ENCODE measurements at regions not wholly inside any gene's neighbourhood (a gene's known extent, or its start where the extent isn't known, plus 50 kb on each side); places are given as distances from the start of the nearest gene placed in this dataset.

DNA sequence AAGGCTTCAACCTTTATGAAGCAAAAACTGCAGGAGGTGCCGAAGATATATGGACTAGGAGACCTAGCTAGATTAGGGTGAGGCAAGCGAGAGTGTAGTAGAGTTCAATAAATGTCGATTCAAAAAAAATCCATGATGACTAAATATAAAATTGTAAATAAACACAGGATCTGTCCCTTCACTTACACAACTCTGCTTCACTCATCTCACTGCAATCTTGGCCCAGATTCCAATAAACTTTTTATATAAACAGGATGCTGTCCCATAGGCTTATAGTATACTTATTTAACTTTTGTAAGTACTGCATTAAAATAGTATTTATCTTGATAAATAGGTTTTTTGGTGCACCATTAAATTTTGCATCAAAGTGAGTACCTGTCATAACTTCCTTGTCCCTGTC is 648.4 kb upstream of the NRSN1 start:
- no peaks in the 10 kb centered on the region for H3K4me1 ChIP-seq (ENCODE audit: control insufficient read depth in 1 of 2, insufficient read depth in 2 of 2, low read length in 2 of 2)
- intact Hi-C loops (cut with DNase I), result no loop called here
- peaks cover 0 to 3% of the 10 kb centered on the region in 2 donors for H3K27me3 ChIP-seq (ENCODE audit: control insufficient read depth in 1 of 2, insufficient read depth in 2 of 2, low read length in 1 of 2)
- H3K27ac ChIP-seq (ENCODE audit: low read depth in 1 of 2, low read length in 2 of 2), result no peak overlapping the region
- H3K4me3 ChIP-seq (ENCODE audit: low read length in 2 of 2), result no peak overlapping the region
- DNase-seq (no peak), ATAC-seq (ENCODE audit: low FRiP score) (no peak)
- H3K9me3 ChIP-seq (ENCODE audit: control insufficient read depth, low read length), result no peaks in the 10 kb centered on the region
- no peaks in the 10 kb centered on the region for H3K36me3 ChIP-seq (ENCODE audit: control insufficient read depth in 1 of 2, insufficient read depth in 2 of 2, low read length in 1 of 2)
- 94 to 95% methylated on average over 3 of the region's 3 CpGs for WGBS, 2 donors

DNA sequence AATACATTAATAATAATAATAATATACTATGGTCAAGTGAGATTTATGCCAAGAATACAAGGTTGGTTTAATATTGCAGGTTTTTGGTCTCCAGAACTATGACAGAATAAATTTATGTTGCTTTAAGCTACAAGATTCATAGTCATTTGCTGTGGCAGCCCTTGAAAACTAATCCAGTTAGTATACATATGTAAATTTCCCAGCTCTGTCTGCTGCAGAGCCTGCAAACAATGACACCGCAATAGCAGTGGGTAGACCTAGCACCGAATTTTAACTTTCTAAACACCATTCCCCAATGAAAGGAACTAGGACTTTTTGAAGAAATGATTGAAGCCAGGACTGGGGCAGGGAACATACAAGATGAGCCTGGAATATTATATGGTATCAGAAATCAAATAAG is 647.7 kb upstream of the NRSN1 start:
- no peaks in the 10 kb centered on the region for H3K4me1 ChIP-seq (ENCODE audit: control insufficient read depth in 1 of 2, insufficient read depth in 2 of 2, low read length in 2 of 2)
- H3K4me3 ChIP-seq (ENCODE audit: low read length in 2 of 2), result no peak overlapping the region
- H3K27ac ChIP-seq (ENCODE audit: low read depth in 1 of 2, low read length in 2 of 2), result no peak overlapping the region
- H3K27me3 ChIP-seq (ENCODE audit: control insufficient read depth in 1 of 2, insufficient read depth in 2 of 2, low read length in 1 of 2), result peaks cover 0 to 3% of the 10 kb centered on the region in 2 donors
- H3K9me3 ChIP-seq (ENCODE audit: control insufficient read depth, low read length), result no peaks in the 10 kb centered on the region
- no peak for ATAC-seq (ENCODE audit: low FRiP score)
- WGBS, 2 donors, result 61 to 75% methylated on average over 2 of the region's 2 CpGs
- DNase-seq, result no peak
- intact Hi-C loops (cut with DNase I), result no loop called here
- H3K36me3 ChIP-seq (ENCODE audit: control insufficient read depth in 1 of 2, insufficient read depth in 2 of 2, low read length in 1 of 2), result no peaks in the 10 kb centered on the region

DNA sequence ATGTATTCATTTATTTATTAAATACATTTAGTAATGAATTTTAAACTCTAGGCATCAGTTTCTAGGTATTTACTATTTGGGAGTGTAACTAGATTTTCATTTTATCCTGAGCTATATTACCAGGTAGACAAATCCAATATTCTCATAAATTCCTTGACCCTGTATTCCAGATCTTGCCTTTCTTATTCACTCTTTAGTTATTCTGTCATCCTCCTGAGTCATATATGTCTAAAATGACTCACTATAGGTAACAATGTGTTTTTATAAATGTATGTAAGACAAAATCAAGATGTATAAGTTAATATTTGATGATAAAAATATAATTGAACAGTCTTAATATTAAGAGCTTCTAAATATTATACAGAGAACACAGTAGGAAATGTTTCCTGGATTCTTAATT is 642.1 kb upstream of the NRSN1 start:
- Histone ChIP-seq H3K36me3 (ENCODE audit: control insufficient read depth in 1 of 2, insufficient read depth in 2 of 2, low read length in 1 of 2) (no peaks in the 10 kb centered on the region), H3K27me3 (ENCODE audit: control insufficient read depth in 1 of 2, insufficient read depth in 2 of 2, low read length in 1 of 2) (peaks cover 0 to 2% of the 10 kb centered on the region in 2 donors), H3K27ac (ENCODE audit: low read depth in 1 of 2, low read length in 2 of 2) (no peak overlapping the region), H3K9me3 (ENCODE audit: control insufficient read depth, low read length) (no peaks in the 10 kb centered on the region), H3K4me1 (ENCODE audit: control insufficient read depth in 1 of 2, insufficient read depth in 2 of 2, low read length in 2 of 2) (no peaks in the 10 kb centered on the region), H3K4me3 (ENCODE audit: low read length in 2 of 2) (no peak overlapping the region)
- DNase-seq (no peak), ATAC-seq (ENCODE audit: low FRiP score) (no peak)
- intact Hi-C loops (cut with DNase I), result no loop called here

DNA sequence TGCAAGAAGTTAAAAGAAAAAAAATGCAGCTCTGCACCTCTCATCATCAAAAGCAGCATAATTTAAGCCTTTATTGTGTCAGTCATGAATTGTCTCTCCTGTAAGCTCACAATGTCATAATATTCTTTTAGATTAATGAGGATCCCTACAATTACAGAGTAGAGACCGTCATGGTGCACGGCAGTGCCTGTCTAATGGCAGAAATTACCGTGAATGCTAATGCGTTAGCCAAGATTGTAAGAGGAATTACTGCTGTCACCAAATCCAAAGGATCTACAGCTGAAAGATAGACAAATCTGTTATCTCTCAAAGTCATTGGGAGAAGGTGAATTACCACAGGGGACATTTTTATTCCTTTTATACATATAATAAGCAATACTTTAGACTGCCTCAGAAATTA is 631.6 kb upstream of the NRSN1 start:
- DNase-seq, result no peak
- H3K27ac ChIP-seq (ENCODE audit: low read depth in 1 of 2, low read length in 2 of 2), result no peak overlapping the region
- no peak for ATAC-seq (ENCODE audit: low FRiP score)
- H3K36me3 ChIP-seq (ENCODE audit: control insufficient read depth in 1 of 2, insufficient read depth in 2 of 2, low read length in 1 of 2), result no peaks in the 10 kb centered on the region
- no peaks in the 10 kb centered on the region for H3K27me3 ChIP-seq (ENCODE audit: control insufficient read depth in 1 of 2, insufficient read depth in 2 of 2, low read length in 1 of 2)
- no peaks in the 10 kb centered on the region for H3K9me3 ChIP-seq (ENCODE audit: control insufficient read depth, low read length)
- intact Hi-C loops (cut with DNase I), result no loop called here
- no peaks in the 10 kb centered on the region for H3K4me1 ChIP-seq (ENCODE audit: control insufficient read depth in 1 of 2, insufficient read depth in 2 of 2, low read length in 2 of 2)
- WGBS, 2 donors, result 89 to 94% methylated on average over 4 of the region's 4 CpGs
- no peak overlapping the region for H3K4me3 ChIP-seq (ENCODE audit: low read length in 2 of 2)

DNA sequence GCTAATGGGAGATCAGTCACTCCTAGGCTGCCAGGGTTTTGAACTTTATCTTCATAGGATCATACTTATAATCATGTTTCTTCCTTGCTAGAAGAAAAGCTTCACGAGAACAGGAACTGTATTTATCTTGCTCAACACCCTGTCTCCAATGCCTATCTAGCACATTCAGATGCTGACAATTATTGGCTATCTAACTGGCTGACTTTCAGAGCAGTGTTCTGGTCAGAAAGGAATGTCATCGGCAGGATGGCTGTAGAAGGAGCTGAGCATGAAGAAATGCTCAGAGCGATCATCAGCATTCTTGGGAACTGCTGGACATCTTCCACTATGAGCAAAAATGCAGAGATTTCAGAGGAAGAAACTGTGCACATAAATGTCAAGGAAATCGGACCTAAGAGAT is 628.0 kb upstream of the NRSN1 start:
- DNase-seq (no peak), ATAC-seq (ENCODE audit: low FRiP score) (no peak)
- WGBS, 2 donors, result 29 to 31% methylated on average over 4 of the region's 4 CpGs
- Histone ChIP-seq H3K36me3 (ENCODE audit: control insufficient read depth in 1 of 2, insufficient read depth in 2 of 2, low read length in 1 of 2) (no peaks in the 10 kb centered on the region), H3K4me1 (ENCODE audit: control insufficient read depth in 1 of 2, insufficient read depth in 2 of 2, low read length in 2 of 2) (no peaks in the 10 kb centered on the region), H3K27ac (ENCODE audit: low read depth in 1 of 2, low read length in 2 of 2) (no peak overlapping the region), H3K9me3 (ENCODE audit: control insufficient read depth, low read length) (no peaks in the 10 kb centered on the region), H3K27me3 (ENCODE audit: control insufficient read depth in 1 of 2, insufficient read depth in 2 of 2, low read length in 1 of 2) (no peaks in the 10 kb centered on the region), H3K4me3 (ENCODE audit: low read length in 2 of 2) (no peak overlapping the region)
- intact Hi-C loops (cut with DNase I), result no loop called here

DNA sequence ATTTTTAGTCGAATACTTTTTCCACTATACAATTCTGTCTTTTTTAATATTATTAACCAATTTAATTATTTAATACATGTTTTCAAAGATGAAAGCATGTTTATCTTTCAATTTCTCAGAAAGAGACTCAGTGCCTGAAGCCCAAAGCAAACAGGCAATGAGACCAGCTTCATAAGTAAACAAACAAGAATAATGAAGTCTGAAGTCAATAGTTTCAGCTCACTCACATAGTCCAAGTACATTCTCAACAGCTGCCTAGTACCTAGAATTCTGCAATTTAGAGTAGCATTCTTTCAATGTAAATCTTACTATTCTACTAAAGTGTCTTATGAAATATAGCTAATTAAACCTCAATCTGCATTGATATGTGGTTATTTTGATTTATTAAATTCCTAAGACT is 626.5 kb upstream of the NRSN1 start:
- WGBS, 2 donors, result 83 to 86% methylated on average over 1 of the region's 1 CpG
- Histone ChIP-seq H3K27me3 (ENCODE audit: control insufficient read depth in 1 of 2, insufficient read depth in 2 of 2, low read length in 1 of 2) (no peaks in the 10 kb centered on the region), H3K9me3 (ENCODE audit: control insufficient read depth, low read length) (no peaks in the 10 kb centered on the region), H3K4me3 (ENCODE audit: low read length in 2 of 2) (no peak overlapping the region), H3K27ac (ENCODE audit: low read depth in 1 of 2, low read length in 2 of 2) (no peak overlapping the region), H3K36me3 (ENCODE audit: control insufficient read depth in 1 of 2, insufficient read depth in 2 of 2, low read length in 1 of 2) (no peaks in the 10 kb centered on the region), H3K4me1 (ENCODE audit: control insufficient read depth in 1 of 2, insufficient read depth in 2 of 2, low read length in 2 of 2) (no peaks in the 10 kb centered on the region)
- DNase-seq (no peak), ATAC-seq (ENCODE audit: low FRiP score) (no peak)
- intact Hi-C loops (cut with DNase I), result no loop called here

DNA sequence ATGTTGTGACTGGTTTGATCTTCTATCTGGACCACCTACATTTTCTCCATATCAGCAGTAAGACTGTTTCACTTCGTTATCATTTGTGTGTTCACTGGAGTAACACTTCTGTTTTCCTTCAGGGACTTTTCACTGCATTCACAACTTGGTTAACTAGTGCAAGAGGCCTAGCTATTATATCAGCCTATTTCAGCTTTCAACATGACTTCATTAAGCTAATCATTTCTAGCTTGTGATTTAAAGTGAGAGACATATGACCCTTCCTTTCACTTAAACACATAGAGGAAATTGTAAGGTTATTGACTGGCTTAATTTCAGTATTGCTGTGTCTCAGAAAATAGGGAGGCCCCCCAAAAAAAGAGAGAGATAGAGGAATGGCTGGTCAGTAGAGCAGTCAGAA is 622.8 kb upstream of the NRSN1 start:
- Histone ChIP-seq H3K4me3 (ENCODE audit: low read length in 2 of 2) (no peak overlapping the region), H3K27ac (ENCODE audit: low read depth in 1 of 2, low read length in 2 of 2) (no peak overlapping the region), H3K9me3 (ENCODE audit: control insufficient read depth, low read length) (no peaks in the 10 kb centered on the region), H3K4me1 (ENCODE audit: control insufficient read depth in 1 of 2, insufficient read depth in 2 of 2, low read length in 2 of 2) (no peaks in the 10 kb centered on the region), H3K36me3 (ENCODE audit: control insufficient read depth in 1 of 2, insufficient read depth in 2 of 2, low read length in 1 of 2) (no peaks in the 10 kb centered on the region), H3K27me3 (ENCODE audit: control insufficient read depth in 1 of 2, insufficient read depth in 2 of 2, low read length in 1 of 2) (no peaks in the 10 kb centered on the region)
- DNase-seq (no peak), ATAC-seq (ENCODE audit: low FRiP score) (no peak)
- intact Hi-C loops (cut with DNase I), result no loop called here
- WGBS, 2 donors, result 69 to 84% methylated on average over 1 of the region's 1 CpG

DNA sequence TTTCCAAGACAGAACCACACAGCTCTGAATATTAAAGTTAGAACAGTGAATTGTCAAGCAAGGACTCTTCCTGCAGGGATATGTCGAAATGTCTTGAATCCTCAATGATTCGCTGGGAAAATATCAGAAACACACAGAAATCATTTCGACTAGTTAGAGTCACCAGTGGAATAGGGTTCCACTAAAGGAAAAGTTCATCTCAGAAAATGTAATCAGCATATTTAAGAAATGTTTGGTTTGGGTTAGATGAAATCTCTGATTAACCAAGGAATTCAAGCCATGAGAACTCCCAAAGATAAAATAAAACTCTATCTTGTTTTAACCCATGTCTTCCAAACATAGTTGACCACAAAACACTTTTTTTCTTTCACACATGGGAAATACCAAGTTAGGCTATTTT is 621.0 kb upstream of the NRSN1 start:
- intact Hi-C loops (cut with DNase I), result no loop called here

DNA sequence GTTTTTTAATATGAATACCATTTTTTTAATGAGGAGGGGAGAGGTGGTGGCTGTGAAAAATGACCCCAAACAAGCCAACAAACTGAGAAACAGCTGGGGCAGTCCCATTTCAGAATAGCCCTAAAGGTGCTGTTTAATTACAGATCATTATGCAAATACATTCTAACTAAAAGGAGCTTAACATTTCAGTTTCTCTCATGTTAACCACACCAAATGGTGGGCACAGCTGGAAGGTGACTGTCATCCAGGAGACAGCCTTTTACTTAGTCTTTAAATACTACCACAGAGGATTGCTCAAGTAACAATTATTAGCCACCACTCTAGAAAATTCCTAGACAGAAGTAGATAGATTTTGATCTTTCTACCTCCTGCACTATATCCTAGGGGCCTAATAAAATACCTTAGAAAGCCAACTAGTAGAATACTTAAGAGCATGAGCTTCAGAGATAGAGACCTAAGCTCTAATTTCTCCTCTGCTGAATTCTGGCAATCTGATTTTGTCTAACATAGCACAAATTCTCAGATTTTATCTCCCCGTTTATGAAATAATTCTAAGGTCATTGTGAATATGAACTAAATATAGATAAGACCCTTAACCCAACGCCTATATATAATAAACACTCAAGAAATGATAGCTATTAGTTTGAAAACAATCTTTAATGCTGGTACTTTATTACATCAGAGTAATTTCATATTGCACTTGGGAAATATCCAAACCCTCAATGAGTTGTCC is 615.1 kb upstream of the NRSN1 start:
- H3K4me3 ChIP-seq (ENCODE audit: low read length in 2 of 2), result no peak overlapping the region
- intact Hi-C loops (cut with DNase I), result no loop called here
- H3K4me1 ChIP-seq (ENCODE audit: control insufficient read depth in 1 of 2, insufficient read depth in 2 of 2, low read length in 2 of 2), result no peaks in the 10 kb centered on the region
- WGBS, 2 donors, result 34 to 74% methylated on average over 2 of the region's 2 CpGs
- ATAC-seq (ENCODE audit: low FRiP score), result no peak
- no peaks in the 10 kb centered on the region for H3K36me3 ChIP-seq (ENCODE audit: control insufficient read depth in 1 of 2, insufficient read depth in 2 of 2, low read length in 1 of 2)
- DNase-seq, result no peak
- no peak overlapping the region for H3K27ac ChIP-seq (ENCODE audit: low read depth in 1 of 2, low read length in 2 of 2)
- H3K9me3 ChIP-seq (ENCODE audit: control insufficient read depth, low read length), result no peaks in the 10 kb centered on the region
- no peaks in the 10 kb centered on the region for H3K27me3 ChIP-seq (ENCODE audit: control insufficient read depth in 1 of 2, insufficient read depth in 2 of 2, low read length in 1 of 2)

More for the DNA sequence above, 621.0 kb upstream of the NRSN1 start:
- ATAC-seq (ENCODE audit: low FRiP score), result no peak
- WGBS, 2 donors, result 89 to 90% methylated on average over 3 of the region's 3 CpGs
- Histone ChIP-seq H3K27me3 (ENCODE audit: control insufficient read depth in 1 of 2, insufficient read depth in 2 of 2, low read length in 1 of 2) (no peaks in the 10 kb centered on the region), H3K4me3 (ENCODE audit: low read length in 2 of 2) (no peak overlapping the region), H3K4me1 (ENCODE audit: control insufficient read depth in 1 of 2, insufficient read depth in 2 of 2, low read length in 2 of 2) (no peaks in the 10 kb centered on the region), H3K9me3 (ENCODE audit: control insufficient read depth, low read length) (no peaks in the 10 kb centered on the region), H3K36me3 (ENCODE audit: control insufficient read depth in 1 of 2, insufficient read depth in 2 of 2, low read length in 1 of 2) (no peaks in the 10 kb centered on the region), H3K27ac (ENCODE audit: low read depth in 1 of 2, low read length in 2 of 2) (no peak overlapping the region)
- DNase-seq, result no peak
